OCI-LY7 (cell line): ENCODE measurements at regions not wholly inside any gene's neighbourhood (a gene's known extent, or its start where the extent isn't known, plus 50 kb on each side); places are given as distances from the start of the nearest gene placed in this dataset.
A peak's percentile ranks its signal among the peaks of the same experiment; 100 is the strongest.

Source experiments
- BruUV-seq: library from RNA; stranded (reverse); fragments of 400-500 nt; replicated peaks from 2 replicates; lab custom pipeline; 2021; lab: Mats Ljungman, UMichigan
- CTCF ChIA-PET: fragments of 300-600 bp; sonication (Branson Sonifier 250); formaldehyde crosslinking; loops from one replicate; lab custom pipeline; 2022; ENCODE audit warnings: antibody characterized with exemption; ENCODE audit not compliant: unreplicated experiment; lab: Charles Lee
- POLR2A ChIA-PET: fragments of 300-600 bp; sonication (Branson Sonifier 250); formaldehyde crosslinking; loops from one replicate; lab custom pipeline; 2022; ENCODE audit warnings: antibody characterized with exemption; lab: Charles Lee
- DNase-seq: peaks from one replicate; pipeline ENCODE4 v3.0.0-alpha.2; 2015; ENCODE audit warnings: low spot score
- H2AFZ ChIP-seq: fragments of 200-600 bp; sonication (generic), shearing (Covaris generic); 2 replicates; pipeline ENCODE4 v1.6.1; 2014; ENCODE audit warnings: mild to moderate bottlenecking, antibody characterized with exemption, low read length, moderate library complexity
- H3K27ac ChIP-seq: fragments of 200-600 bp; sonication (generic); 2 replicates; pipeline ENCODE4 v1.5.1; 2014; ENCODE audit warnings: mixed run types, low read depth, mild to moderate bottlenecking, moderate library complexity, low read length, inconsistent platforms; ENCODE audit not compliant: poor library complexity, severe bottlenecking
- H3K36me3 ChIP-seq: fragments of 200-600 bp; sonication (generic); 2 replicates; pipeline ENCODE4 v1.6.1; 2014; ENCODE audit warnings: mild to moderate bottlenecking, antibody characterized with exemption, low read length, moderate library complexity, mixed read lengths; ENCODE audit not compliant: insufficient read depth
- H3K4me1 ChIP-seq: fragments of 200-600 bp; sonication (generic); 2 replicates; pipeline ENCODE4 v1.5.1; 2014; ENCODE audit warnings: mild to moderate bottlenecking, low read length; ENCODE audit not compliant: insufficient read depth, poor library complexity, severe bottlenecking
- H3K4me2 ChIP-seq: fragments of 200-600 bp; sonication (generic); 2 replicates; pipeline ENCODE4 v1.6.1; 2014; ENCODE audit warnings: mild to moderate bottlenecking, low read length
- H3K4me3 ChIP-seq: fragments of 200-600 bp; sonication (generic); 2 replicates; pipeline ENCODE4 v1.5.1; 2014; ENCODE audit warnings: mild to moderate bottlenecking, low read depth, low read length; ENCODE audit not compliant: poor library complexity, severe bottlenecking
- H3K79me2 ChIP-seq: fragments of 200-600 bp; sonication (generic); 2 replicates; pipeline ENCODE4 v1.6.1; 2016; ENCODE audit warnings: low read depth, mild to moderate bottlenecking, low read length, moderate library complexity, mixed read lengths; ENCODE audit not compliant: insufficient read depth
- H3K9me2 ChIP-seq: fragments of 200-600 bp; sonication (generic); 2 replicates; pipeline ENCODE4 v1.6.1; 2016; ENCODE audit warnings: mild to moderate bottlenecking, low read length, mixed read lengths; ENCODE audit not compliant: insufficient read depth
- H3K9me3 ChIP-seq: fragments of 200-600 bp; sonication (generic); 2 replicates; pipeline ENCODE4 v1.6.1; 2014; ENCODE audit warnings: mild to moderate bottlenecking, mixed run types, low read length, mixed read lengths
- H4K20me1 ChIP-seq: fragments of 200-600 bp; sonication (generic); 2 replicates; pipeline ENCODE4 v1.6.1; 2014; ENCODE audit warnings: mild to moderate bottlenecking, antibody characterized with exemption, low read length, moderate library complexity, mixed read lengths; ENCODE audit not compliant: insufficient read depth
- CTCF ChIP-seq: fragments of 200-600 bp; sonication (generic); conservative IDR thresholded peaks from 2 replicates; pipeline ENCODE4 v1.5.1; 2014; ENCODE audit warnings: mild to moderate bottlenecking, antibody characterized with exemption, low read length, moderate library complexity, mixed read lengths
- EZH2phosphoT487 ChIP-seq: fragments of 200-600 bp; sonication (generic); IDR thresholded peaks from 2 replicates; pipeline ENCODE4 v1.6.1; 2018; ENCODE audit warnings: low read depth, borderline replicate concordance, mild to moderate bottlenecking, mixed run types, antibody characterized with exemption, low read length, moderate library complexity, mixed read lengths
- intact Hi-C: fragments of 100-400 bp; cut with micrococcal nuclease; formaldehyde crosslinking; loops from one replicate; pipeline ENCODE4 v1.10.0; 2022; ENCODE audit not compliant: unreplicated experiment

- H3K36me3 ChIP-seq, result no peaks in the 10 kb centered on the region
- no peak overlapping the region for H3K4me2 ChIP-seq
- no peaks in the 10 kb centered on the region for H3K79me2 ChIP-seq
- ChIA-PET POLR2A (no interaction called here), CTCF (no interaction called here)
- H3K27ac ChIP-seq, result no peak overlapping the region
- H3K9me3 ChIP-seq, result 0 out of 2 replicates have a peak, but pooled peaks cover 3% of the 10 kb centered on the region
- no peak overlapping the region for H2AFZ ChIP-seq
- no peak for DNase-seq
- TF ChIP-seq EZH2phosphoT487 (no peak), CTCF (peak; percentile 35; the same call in 1 of the 2 replicates)
- H3K9me2 ChIP-seq, result no peaks in the 10 kb centered on the region
- H4K20me1 ChIP-seq, result no peaks in the 10 kb centered on the region
- intact Hi-C loops, result no loop called here
- no TSS peak for BruUV-seq
- H3K4me1 ChIP-seq, result no peaks in the 10 kb centered on the region
- H3K4me3 ChIP-seq, result no peak overlapping the region
These were observed 260.4 kb upstream of the PPFIA2 start for GRCh38 chr12:82019533-82019932.

GRCh38 chr12:82015623-82016347 is 256.6 kb upstream of the PPFIA2 start:
- H2AFZ ChIP-seq, result no peak overlapping the region
- no peaks in the 10 kb centered on the region for H3K79me2 ChIP-seq
- intact Hi-C loops, result no loop called here
- BruUV-seq, result no TSS peak
- H3K4me3 ChIP-seq, result no peak overlapping the region
- CTCF ChIA-PET, result no interaction called here
- no peaks in the 10 kb centered on the region for H3K36me3 ChIP-seq
- H3K4me1 ChIP-seq, result no peaks in the 10 kb centered on the region
- POLR2A ChIA-PET, result no interaction called here
- H3K9me2 ChIP-seq, result no peaks in the 10 kb centered on the region
- no peak overlapping the region for H3K4me2 ChIP-seq
- 0 out of 2 replicates have a peak, but pooled peaks cover 3% of the 10 kb centered on the region for H3K9me3 ChIP-seq
- TF ChIP-seq CTCF, result no peak
- no peak for TF ChIP-seq EZH2phosphoT487
- no peak for DNase-seq
- no peaks in the 10 kb centered on the region for H4K20me1 ChIP-seq
- H3K27ac ChIP-seq, result no peak overlapping the region

- Histone ChIP-seq H3K9me2 (no peaks in the 10 kb centered on the region), H3K4me3 (no peak overlapping the region), H3K36me3 (no peaks in the 10 kb centered on the region), H3K27ac (no peak overlapping the region), H3K79me2 (no peaks in the 10 kb centered on the region), H3K4me1 (no peaks in the 10 kb centered on the region), H3K9me3 (0 out of 2 replicates have a peak, but pooled peaks cover 1% of the 10 kb centered on the region), H4K20me1 (no peaks in the 10 kb centered on the region), H3K4me2 (no peak overlapping the region), H2AFZ (no peak overlapping the region)
- intact Hi-C loops, result no loop called here
- ChIA-PET CTCF (no interaction called here), POLR2A (no interaction called here)
- no peak for DNase-seq
- BruUV-seq, result no TSS peak
- TF ChIP-seq EZH2phosphoT487, result no peak
- TF ChIP-seq CTCF, result no peak
These were observed 253.0 kb upstream of the PPFIA2 start for GRCh38 chr12:82012176-82012575.
